GM03348 (cell line): ENCODE measurements at regions not wholly inside any gene's neighbourhood (a gene's known extent, or its start where the extent isn't known, plus 50 kb on each side); places are given as distances from the start of the nearest gene placed in this dataset.
A peak's percentile ranks its signal among the peaks of the same experiment; 100 is the strongest.

Experiments used
- DNase-seq: peaks from one replicate; pipeline ENCODE4 v3.0.0; 2012; ENCODE audit warnings: low spot score

DNA sequence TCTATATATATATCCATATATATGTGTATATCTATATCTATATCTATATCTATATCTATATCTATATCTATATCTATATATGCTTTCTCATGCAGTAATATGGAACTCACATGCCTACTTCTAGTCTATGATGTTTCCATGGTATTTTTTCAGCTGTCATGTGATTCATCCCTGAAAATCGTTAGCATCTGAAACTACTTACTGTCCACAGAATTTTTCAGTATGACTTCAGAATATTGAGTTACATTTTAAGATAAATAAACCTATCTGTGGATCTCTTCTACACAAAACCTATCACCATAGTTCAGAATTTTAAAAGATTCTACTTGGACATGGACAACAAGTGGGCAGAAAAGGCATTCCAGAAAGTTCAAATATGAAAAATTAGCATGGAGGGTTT lies 855.1 kb upstream of the INTU start:
- DNase-seq = peak; percentile 62

GRCh38 chr4:126778348-126778747 lies 854.4 kb upstream of the INTU start:
- peak; percentile 54 for DNase-seq

DNA sequence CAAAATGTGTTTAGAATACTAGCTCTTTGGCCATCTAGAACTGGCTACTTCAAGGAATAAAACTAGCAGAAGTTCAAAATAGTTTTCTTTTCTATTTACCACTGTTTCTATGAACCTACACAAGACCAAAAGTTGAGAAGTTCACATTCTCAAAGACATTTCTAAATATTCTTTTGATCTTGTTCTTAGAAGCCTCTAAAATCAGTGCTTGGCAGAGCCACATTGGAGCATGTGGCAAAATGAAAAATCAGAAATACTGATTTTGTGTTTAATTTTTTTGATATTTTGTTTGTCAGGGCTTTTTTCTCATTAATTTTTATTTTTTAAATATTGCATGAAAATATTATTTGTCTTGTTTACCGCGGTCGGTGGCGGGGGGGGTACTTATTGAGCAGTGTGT lies 853.8 kb upstream of the INTU start:
- no peak for DNase-seq

GRCh38 chr4:126779436-126780166 lies 853.2 kb upstream of the INTU start:
- peak; percentile 33 for DNase-seq

- DNase-seq = no peak
These were observed 849.6 kb upstream of the INTU start for GRCh38 chr4:126783191-126783590.

DNA sequence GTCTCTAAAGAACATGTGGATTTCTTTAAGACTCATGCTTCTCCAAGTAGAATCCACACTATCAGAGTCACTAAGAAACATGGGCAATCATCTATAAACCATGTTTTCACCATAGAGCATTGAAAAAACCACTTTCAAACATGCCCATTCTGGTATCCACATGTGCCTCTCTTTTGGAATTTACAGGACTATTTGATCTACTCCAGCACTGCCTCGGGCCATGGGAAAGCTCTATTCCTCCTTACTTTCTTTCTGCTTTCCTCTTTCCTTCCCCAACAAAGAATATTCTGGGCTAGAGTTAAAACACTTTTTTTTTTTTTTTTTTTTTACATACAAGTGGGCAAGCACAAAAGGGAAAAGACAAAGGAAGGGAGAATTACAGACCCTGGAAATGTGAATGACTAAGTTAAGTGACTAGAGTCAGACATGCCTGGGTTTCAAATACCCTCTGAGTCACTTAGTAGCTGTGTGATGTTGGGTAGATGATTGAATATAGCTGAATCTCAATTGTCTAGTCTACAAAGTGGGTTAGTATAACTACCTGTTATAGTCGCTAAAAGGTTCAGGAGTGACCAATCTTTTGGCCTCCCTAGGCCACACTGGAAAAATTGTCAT lies 847.7 kb upstream of the INTU start:
- no peak for DNase-seq

DNA sequence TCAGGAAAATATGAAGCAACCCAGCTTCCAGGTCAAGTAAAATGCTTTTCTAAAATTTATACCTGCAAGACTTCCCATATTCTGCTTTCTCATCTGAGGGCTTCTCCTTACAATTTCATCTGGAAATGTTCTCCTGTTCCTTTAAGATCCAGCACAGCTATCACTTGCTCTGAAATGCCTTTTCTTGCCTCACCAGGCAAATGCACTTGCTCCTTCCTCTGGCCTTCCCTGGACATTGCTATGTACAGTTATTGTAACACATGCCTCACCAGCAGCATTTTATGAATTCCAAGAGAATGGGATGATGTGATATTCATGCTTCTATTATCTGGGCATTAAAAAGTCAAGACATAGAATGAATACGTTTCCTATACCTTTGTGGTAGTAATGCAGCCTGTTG lies 842.1 kb upstream of the INTU start:
- peak; percentile 30 for DNase-seq

DNA sequence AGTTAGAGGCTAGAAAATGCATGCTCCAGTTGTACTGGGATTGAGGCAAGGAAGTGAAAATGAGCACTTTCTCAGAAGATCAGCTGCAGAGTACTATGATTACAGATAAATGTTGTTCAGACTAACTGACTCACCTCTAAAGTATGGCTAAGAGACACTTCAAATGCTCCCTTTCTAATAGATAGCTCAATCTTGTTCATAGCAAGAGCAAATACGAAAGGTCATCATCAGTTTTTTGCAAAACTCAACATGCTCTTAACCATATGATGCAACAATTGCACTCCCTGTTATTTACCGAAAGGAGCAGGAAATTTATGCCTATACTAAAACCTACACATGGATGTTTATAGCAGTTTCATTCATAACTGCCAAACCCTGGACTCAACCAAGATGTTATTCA lies 838.4 kb upstream of the INTU start:
- peak; percentile 22 for DNase-seq

DNA sequence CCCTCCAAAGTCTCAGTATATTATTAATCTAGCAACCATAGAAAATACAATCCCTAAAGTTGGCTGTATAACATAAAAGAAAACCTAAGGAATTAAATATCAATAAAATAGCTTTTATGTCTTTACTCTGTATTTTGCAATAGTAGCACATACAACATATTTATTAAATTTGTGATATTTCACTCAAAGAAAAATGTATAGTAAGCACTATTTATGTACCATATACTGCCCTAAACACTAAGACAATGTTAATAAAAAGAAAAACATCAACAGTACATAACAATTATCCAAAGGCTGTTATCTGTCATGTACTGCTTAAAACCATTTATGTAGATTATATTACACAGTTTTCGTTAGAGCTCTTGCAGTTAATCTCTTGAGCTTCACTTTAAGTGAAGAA lies 834.5 kb upstream of the INTU start:
- no peak for DNase-seq

- DNase-seq = no peak
These were observed 833.3 kb upstream of the INTU start for GRCh38 chr4:126799416-126799815.

- DNase-seq = no peak
These were observed 832.7 kb upstream of the INTU start for GRCh38 chr4:126799971-126800574.

GRCh38 chr4:126800575-126801141 lies 832.1 kb upstream of the INTU start:
- no peak for DNase-seq

- peak; percentile 2 for DNase-seq
These were observed 825.6 kb upstream of the INTU start for GRCh38 chr4:126807132-126807531.

DNA sequence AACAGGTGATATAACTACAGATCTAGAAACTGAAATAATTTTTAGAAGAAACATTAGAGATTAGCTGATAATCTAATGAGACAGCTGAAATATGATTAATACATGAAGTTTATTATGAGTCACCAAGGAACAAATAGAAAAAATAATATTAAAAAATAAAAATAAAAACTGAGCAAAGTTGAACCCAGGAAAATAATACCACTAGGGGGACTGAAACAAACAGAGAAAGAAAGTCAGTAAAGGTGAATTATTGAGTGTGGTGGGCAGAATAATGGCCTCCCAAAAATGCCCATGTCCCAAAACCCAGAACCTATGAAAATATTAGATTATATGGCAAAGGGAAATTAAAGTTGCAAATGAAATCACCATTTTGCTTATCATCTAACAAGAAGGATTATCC lies 820.7 kb upstream of the INTU start:
- no peak for DNase-seq

- DNase-seq = no peak
These were observed 812.1 kb upstream of the INTU start for GRCh38 chr4:126820631-126821030.

GRCh38 chr4:126821152-126821551 lies 811.6 kb upstream of the INTU start:
- DNase-seq = no peak

DNA sequence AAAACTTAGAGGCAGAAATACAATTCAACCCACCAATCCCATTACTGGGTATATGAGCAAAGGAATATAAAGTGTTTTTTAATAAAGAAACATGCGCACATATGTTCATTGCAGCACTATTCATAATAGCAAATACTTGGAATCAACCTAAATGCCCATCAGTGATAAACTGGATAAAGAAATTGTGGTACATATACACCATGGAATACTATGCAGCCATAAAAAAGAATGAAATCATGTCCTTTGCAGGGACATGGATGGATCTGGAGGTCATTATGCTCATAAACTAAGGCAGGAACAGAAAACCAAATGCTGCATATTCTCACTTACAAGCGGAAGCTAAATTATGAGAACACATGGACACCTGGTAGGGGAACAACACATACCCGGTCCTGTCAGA lies 807.7 kb upstream of the INTU start:
- no peak for DNase-seq

DNA sequence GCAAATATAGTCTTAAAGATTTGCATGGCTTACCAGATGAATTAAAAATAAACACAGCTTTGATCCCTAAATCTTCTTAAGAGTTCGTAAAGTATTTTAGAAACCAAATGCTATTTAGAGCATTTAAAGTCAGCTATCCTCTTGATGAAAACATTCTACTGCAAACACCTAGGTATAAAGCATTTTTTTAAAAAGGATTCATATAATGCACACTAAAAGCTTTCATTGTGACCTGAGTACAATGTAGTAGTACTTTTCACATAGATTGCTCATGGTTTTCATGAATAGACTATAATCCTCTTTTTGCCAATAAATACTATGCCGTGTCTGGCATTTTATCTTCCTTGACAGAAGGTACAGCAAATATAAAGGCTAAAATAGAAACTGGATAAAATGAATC lies 805.1 kb upstream of the INTU start:
- DNase-seq = no peak

DNA sequence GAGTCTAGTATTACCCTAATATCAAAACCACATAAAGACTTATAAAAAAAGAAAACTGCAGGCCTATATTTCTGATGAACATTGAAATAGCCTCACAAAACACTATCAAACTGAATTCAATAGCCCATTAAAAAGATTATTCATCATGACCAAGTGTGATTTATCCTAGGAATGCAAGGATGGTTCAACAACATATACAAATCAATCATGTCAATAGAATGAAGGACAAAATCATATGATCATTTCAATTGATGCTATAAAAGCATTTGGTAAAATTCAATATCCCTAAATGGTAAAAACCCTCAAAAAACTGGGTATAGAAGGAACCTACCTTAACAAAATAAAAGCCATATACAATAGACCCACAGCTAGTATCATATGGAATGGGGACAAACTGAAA lies 797.9 kb upstream of the INTU start:
- DNase-seq = no peak

GRCh38 chr4:126838941-126839679 lies 793.6 kb upstream of the INTU start:
- DNase-seq = peak; percentile 52

DNA sequence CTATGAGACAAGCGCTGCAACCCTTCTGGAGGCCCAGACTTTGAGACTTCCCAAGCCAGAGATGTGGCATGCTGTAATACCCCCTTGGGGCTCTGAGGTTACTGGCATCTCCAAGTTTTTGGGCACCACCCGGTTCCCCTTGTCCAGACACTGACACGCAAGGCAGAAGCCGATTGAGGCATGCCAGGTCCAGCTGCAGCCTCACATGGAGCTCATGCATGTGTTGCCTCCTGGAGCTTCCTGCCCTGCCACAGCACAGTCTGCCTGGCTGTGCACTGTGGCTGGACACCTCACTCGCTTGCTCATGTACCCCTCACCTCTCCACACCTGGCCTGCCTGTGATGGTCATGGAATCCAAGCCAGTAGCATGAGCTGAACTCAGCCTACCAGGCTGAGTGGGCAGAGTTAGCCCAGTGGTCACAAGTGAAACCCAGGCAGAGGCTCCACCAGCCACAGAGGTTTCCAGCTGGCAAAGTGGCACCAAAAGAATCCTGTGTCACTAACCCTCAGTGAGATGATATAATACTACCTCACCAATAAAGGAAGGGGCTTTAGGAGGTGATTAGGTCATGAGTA lies 789.2 kb upstream of the INTU start:
- DNase-seq = no peak

DNA sequence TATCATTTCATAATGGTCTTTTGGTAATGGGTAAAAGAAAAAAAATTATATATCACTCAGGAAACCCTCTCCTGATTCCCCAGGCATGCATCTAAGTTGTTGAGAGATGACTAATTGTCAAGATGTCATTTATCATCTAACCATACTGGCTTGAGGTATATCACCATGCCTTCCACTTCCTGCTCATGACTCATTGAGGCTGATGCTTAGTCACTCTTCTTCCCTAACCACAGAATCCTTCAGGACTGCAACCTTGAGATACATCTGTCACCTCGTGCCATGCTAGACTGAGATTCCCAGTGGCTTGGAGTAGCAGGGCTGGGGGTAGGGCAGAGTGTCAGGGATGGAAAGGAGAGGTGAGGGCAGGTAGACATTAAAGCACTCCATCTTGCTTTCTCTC lies 782.5 kb upstream of the INTU start:
- DNase-seq = peak; percentile 79
